ENCODE measurements at regions not wholly inside any gene's neighbourhood (a gene's known extent, or its start where the extent isn't known, plus 50 kb on each side); places are given as distances from the start of the nearest gene placed in this dataset.

GRCh38 chr1:67525053-67525760, 95.0 kb upstream of the SERBP1 start:
- H2BK15ac ChIP-seq (ENCODE audit: low read depth, low read length), result no peak overlapping the region
- H3K79me1 ChIP-seq (ENCODE audit: insufficient read depth, low read depth, low read length, poor library complexity, severe bottlenecking), result no peaks in the 10 kb centered on the region
- H3K9ac ChIP-seq (ENCODE audit: extremely low read depth, insufficient read length, low read length), result no peak overlapping the region
- no peak overlapping the region for H3K18ac ChIP-seq (ENCODE audit: insufficient read length, low read depth, low read length)
- no peak overlapping the region for H3K56ac ChIP-seq (ENCODE audit: insufficient read length, low read depth, low read length)
- H2BK20ac ChIP-seq (ENCODE audit: low read depth, low read length, poor library complexity, severe bottlenecking), result no peak overlapping the region
- H3T11ph ChIP-seq (ENCODE audit: low read length), result no peak overlapping the region
- TF ChIP-seq, protein P1, sequence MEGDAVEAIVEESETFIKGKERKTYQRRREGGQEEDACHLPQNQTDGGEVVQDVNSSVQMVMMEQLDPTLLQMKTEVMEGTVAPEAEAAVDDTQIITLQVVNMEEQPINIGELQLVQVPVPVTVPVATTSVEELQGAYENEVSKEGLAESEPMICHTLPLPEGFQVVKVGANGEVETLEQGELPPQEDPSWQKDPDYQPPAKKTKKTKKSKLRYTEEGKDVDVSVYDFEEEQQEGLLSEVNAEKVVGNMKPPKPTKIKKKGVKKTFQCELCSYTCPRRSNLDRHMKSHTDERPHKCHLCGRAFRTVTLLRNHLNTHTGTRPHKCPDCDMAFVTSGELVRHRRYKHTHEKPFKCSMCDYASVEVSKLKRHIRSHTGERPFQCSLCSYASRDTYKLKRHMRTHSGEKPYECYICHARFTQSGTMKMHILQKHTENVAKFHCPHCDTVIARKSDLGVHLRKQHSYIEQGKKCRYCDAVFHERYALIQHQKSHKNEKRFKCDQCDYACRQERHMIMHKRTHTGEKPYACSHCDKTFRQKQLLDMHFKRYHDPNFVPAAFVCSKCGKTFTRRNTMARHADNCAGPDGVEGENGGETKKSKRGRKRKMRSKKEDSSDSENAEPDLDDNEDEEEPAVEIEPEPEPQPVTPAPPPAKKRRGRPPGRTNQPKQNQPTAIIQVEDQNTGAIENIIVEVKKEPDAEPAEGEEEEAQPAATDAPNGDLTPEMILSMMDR (conservative IDR thresholded peaks at IDR 0.05), result no peak
- Mint-ChIP-seq H3K9me3 (no peaks in the 10 kb centered on the region), H3K27me3 (ENCODE audit: low read depth) (peaks cover 97% of the 10 kb centered on the region), H3K36me3 (ENCODE audit: insufficient read depth in 1 of 3, low read depth in 3 of 3) (no peaks in the 10 kb centered on the region), H3K4me3 (no peak overlapping the region), H3K4me1 (no peaks in the 10 kb centered on the region; a peak in 1 of 4 replicates), H3K27ac (no peak overlapping the region)
- no peaks in the 10 kb centered on the region for H3K9me3 ChIP-seq (ENCODE audit: control insufficient read depth, low read depth, low read length)
- no peak overlapping the region for H2AFZ ChIP-seq (ENCODE audit: low read length)
- no peak overlapping the region for H2BK120ac ChIP-seq (ENCODE audit: low read depth, low read length, poor library complexity, severe bottlenecking)
- H3K27me3 ChIP-seq (ENCODE audit: insufficient read depth, low read length), result peaks cover 23% of the 10 kb centered on the region; the same call in 1 of the 2 replicates
- H3K4me1 ChIP-seq (ENCODE audit: insufficient read depth, low read length), result no peaks in the 10 kb centered on the region
- no peak overlapping the region for H3K4me2 ChIP-seq (ENCODE audit: insufficient read depth, insufficient read length, low read length)
- no peaks in the 10 kb centered on the region for H3K79me2 ChIP-seq (ENCODE audit: insufficient read depth, low read length)
- no peak overlapping the region for H4K5ac ChIP-seq (ENCODE audit: insufficient read length, low read depth, low read length)
- no peak overlapping the region for H2BK5ac ChIP-seq (ENCODE audit: insufficient read length, low read length)
- H3K23me2 ChIP-seq (ENCODE audit: insufficient read length, low read depth, low read length, poor library complexity, severe bottlenecking), result no peaks in the 10 kb centered on the region
- H2AK5ac ChIP-seq (ENCODE audit: insufficient read length, low read length), result no peak overlapping the region
- no peak overlapping the region for H3K23ac ChIP-seq (ENCODE audit: insufficient read length, low read depth, low read length)
- H3K14ac ChIP-seq (ENCODE audit: insufficient read depth, low read length), result no peak overlapping the region
- DNase-seq, result no peak
- no peak overlapping the region for H2BK12ac ChIP-seq (ENCODE audit: insufficient read length, low read depth, low read length)
- no peak overlapping the region for H3K4ac ChIP-seq (ENCODE audit: low read depth, low read length)
- H4K20me1 ChIP-seq (ENCODE audit: control insufficient read depth, insufficient read depth, insufficient read length), result no peaks in the 10 kb centered on the region
- no peak overlapping the region for H3K27ac ChIP-seq (ENCODE audit: insufficient read length, low read depth, low read length)
- H4K91ac ChIP-seq (ENCODE audit: insufficient read length, low read depth, low read length), result no peak overlapping the region
- no CpG with 5 or more reads among the region's 2 CpGs for WGBS (ENCODE audit: extremely low coverage, insufficient read length, low lambda C conversion rate)
- no peak overlapping the region for H4K8ac ChIP-seq (replicated peaks; ENCODE audit: insufficient read length, low read depth, low read length)

Data from H9 (cell line).